ENCODE measurements at regions not wholly inside any gene's neighbourhood (a gene's known extent, or its start where the extent isn't known, plus 50 kb on each side); places are given as distances from the start of the nearest gene placed in this dataset.

- TF ChIP-seq EZH2 (IDR thresholded peaks at IDR 0.05; ENCODE audit: borderline replicate concordance, low read length) (no peak), CTCF (IDR thresholded peaks at IDR 0.05; ENCODE audit: low read length) (no peak)
Measured at GRCh38 chr6:74287932-74288331, 591.9 kb downstream of the CD109 start.
